Spleen (tissue), 7 donors: ENCODE measurements at regions not wholly inside any gene's neighbourhood (a gene's known extent, or its start where the extent isn't known, plus 50 kb on each side); places are given as distances from the start of the nearest gene placed in this dataset.

ENCODE experiments used
- CTCF ChIP-seq, 11 experiments: fragments of 200-600 bp in 7 of 11; fragments of 450-650 bp in 4 of 11; sonication (generic) in 4 of 11; IDR thresholded peaks in 8 of 11; conservative IDR thresholded peaks in 3 of 11; 1 replicate in 7 of 11; 2 replicates in 4 of 11; pipeline versions ENCODE4 v1.4.0 to v1.8.0; 2016 to 2021; ENCODE audit warnings: antibody characterized with exemption in 11 of 11, inconsistent platforms in 4 of 11, mild to moderate bottlenecking in 1 of 11
- POLR2A ChIP-seq, 3 donors: fragments of 450-650 bp; IDR thresholded peaks; one replicate each; pipeline ENCODE4 v1.5.1; 2017; ENCODE audit warnings: antibody characterized with exemption in 3 of 3, mild to moderate bottlenecking in 1 of 3
- POLR2AphosphoS5 ChIP-seq, 3 donors: sonication (generic); formaldehyde crosslinking; IDR thresholded peaks; one replicate each; pipeline ENCODE4 v1.5.1; 2017; ENCODE audit warnings: antibody characterized with exemption in 3 of 3
- donor health status: DM: no; HTN: no; CAD: no; lungs with moderate emphysema.
- donor health status: DM: no; HTN: no; CAD: no.
- donor health status: DM: no; HTN: no; CAD: no.

GRCh38 chr20:60581606-60582115 is 623.4 kb downstream of the CDH26 start:
- TF ChIP-seq CTCF (IDR thresholded peaks at IDR 0.05 in 8 of 11, conservative IDR thresholded peaks at IDR 0.05 in 3 of 11) (no peak), POLR2A (IDR thresholded peaks at IDR 0.05) (no peak), POLR2AphosphoS5 (IDR thresholded peaks at IDR 0.05) (no peak)
